ENCODE measurements at regions not wholly inside any gene's neighbourhood (a gene's known extent, or its start where the extent isn't known, plus 50 kb on each side); places are given as distances from the start of the nearest gene placed in this dataset.
"Not testable (repeated sequence)": the region's sequence is repeated elsewhere in the genome, so short reads cannot be mapped to it uniquely, and the experiment has no call there.

DNA sequence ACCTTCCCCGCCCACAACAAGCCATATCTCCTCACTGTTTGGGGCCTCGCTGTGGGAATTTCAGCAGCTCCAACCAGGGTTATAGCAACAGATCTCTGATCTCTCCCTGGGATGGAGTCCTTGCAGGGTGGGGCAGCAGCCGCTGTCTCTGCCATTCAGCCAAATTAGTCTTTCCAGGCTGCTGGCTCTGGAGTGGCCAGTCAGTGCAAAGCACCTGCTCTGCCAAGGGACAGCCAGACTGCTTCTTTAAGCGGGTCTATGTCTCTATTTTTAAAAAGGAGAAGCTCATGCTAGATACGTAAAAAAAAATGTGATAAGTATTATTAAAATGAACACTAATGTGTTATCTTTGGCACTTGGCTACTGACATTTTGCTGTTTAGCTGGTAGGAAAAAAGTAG, 380.2 kb downstream of the CDH10 start:
- TF ChIP-seq, protein P1, sequence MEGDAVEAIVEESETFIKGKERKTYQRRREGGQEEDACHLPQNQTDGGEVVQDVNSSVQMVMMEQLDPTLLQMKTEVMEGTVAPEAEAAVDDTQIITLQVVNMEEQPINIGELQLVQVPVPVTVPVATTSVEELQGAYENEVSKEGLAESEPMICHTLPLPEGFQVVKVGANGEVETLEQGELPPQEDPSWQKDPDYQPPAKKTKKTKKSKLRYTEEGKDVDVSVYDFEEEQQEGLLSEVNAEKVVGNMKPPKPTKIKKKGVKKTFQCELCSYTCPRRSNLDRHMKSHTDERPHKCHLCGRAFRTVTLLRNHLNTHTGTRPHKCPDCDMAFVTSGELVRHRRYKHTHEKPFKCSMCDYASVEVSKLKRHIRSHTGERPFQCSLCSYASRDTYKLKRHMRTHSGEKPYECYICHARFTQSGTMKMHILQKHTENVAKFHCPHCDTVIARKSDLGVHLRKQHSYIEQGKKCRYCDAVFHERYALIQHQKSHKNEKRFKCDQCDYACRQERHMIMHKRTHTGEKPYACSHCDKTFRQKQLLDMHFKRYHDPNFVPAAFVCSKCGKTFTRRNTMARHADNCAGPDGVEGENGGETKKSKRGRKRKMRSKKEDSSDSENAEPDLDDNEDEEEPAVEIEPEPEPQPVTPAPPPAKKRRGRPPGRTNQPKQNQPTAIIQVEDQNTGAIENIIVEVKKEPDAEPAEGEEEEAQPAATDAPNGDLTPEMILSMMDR (conservative IDR thresholded peaks at IDR 0.05; ENCODE audit: low read depth, low read length): no peak
- no peak for DNase-seq (ENCODE audit: low read depth)
- H3K4me3 ChIP-seq (ENCODE audit: low read depth, low read length): no peak overlapping the region

DNA sequence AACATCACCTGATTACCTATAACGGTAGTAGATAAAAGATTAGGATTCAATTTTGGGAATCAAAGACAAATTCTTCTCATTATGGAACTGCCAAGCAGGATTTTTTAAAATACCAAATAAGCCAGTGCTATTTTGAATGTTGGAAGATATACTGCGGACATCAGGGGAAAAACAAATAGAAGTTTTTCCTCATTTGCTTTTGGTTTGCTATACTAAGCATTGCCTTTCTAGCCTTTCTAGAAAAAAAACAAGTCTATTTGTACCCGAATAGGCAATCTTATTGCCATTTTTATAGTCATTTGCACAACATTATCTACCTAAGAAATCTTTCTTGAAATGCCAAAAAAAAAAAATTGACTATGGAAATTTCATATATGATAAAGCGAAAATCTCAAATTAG, 379.5 kb downstream of the CDH10 start:
- H3K4me3 ChIP-seq (ENCODE audit: low read depth, low read length): no peak overlapping the region
- TF ChIP-seq, protein P1 (conservative IDR thresholded peaks at IDR 0.05; ENCODE audit: low read depth, low read length): no peak
- DNase-seq (ENCODE audit: low read depth): no peak

DNA sequence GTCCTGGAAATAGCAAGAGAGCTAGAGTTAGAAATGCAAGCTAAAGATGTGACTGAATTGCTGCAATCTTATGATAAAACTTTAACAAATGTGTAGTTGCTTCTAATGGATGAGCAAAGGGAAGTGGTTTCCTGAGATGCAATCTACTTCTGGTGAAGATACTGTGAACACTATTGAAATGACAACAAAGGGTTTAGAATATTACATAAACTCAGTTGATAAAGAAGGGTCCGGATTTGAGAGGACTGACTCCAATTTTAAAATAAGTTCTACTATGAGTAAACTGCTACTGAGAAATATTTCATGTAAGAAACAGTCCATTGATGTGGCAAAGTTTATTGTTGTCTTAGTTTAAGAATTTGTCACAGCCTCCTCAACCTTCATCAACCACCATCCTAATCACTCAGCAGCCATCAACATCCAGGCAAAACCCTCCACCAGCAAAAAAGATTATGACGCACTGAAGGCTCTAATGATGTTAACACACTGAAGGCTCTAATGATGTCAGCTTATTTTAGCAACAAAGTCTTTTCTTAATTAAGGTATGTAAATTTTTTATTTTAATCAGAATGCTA, 376.2 kb downstream of the CDH10 start:
- DNase-seq (ENCODE audit: low read depth): no peak
- TF ChIP-seq, protein P1 (conservative IDR thresholded peaks at IDR 0.05; ENCODE audit: low read depth, low read length): no peak
- no peak overlapping the region for H3K4me3 ChIP-seq (ENCODE audit: low read depth, low read length)

DNA sequence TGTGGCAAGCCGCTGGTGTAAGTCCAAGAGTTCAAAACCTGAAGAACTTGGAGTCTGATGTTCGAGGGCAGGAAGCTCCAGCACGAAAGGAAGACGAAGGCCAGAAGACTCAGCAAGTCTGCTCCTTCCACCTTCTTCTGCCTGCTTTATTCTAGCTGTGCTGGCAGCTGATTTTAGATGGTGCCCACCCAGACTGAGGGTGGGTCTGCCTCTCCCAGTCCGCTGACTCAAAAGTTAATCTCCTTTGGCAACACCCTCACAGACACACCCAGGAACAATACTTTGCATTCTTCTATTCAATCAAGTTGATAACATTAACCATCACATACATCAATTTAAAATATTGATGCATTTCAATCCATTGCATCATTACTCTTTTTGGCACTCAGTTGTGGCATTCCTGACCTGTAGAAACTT, 373.1 kb downstream of the CDH10 start:
- not testable (repeated sequence) for H3K4me3 ChIP-seq (ENCODE audit: low read depth, low read length); DNase-seq (ENCODE audit: low read depth)

DNA sequence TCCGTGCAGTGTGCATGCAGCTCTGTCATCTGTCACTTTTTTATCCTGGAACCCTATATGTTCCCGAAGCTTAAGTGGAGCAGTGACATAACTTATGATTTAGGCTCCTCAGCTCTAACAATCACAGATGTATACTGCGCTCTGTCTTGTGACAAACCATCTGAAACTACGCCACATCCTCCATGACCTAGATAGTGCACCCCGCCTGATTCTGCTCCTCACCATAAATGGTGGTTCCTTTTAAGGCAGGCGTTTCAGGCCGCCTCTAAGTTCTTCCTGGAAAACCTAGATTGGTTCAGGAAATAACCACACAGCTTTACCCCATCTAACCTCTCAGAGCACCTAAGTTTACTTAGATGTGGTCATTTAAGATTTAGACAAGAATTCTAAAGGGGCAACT, 372.0 kb downstream of the CDH10 start:
- DNase-seq (ENCODE audit: low read depth): no peak
- TF ChIP-seq, protein P1 (conservative IDR thresholded peaks at IDR 0.05; ENCODE audit: low read depth, low read length): no peak
- no peak overlapping the region for H3K4me3 ChIP-seq (ENCODE audit: low read depth, low read length)

DNA sequence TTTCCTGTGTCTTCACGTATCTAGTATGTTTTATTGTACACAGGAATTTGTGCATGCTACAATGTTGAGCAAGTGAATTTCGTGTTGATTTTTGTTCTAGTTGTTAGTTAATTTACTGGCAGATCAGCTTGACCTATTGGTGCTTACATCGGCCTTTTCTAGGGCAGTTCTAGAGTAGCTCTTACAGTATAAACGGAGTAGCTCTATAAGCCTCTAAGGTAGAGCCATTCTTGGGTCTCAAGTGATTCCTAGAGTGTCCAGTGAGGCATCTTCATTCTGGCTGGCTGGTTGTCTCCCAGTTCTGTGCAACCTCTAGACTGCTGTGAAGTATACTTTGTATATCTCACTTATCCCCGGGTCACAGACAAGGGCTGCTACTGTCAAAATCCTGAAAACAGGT, 364.6 kb downstream of the CDH10 start:
- H3K4me3 ChIP-seq (ENCODE audit: low read depth, low read length): no peak overlapping the region
- no peak for DNase-seq (ENCODE audit: low read depth)
- TF ChIP-seq, protein P1 (conservative IDR thresholded peaks at IDR 0.05; ENCODE audit: low read depth, low read length): no peak

DNA sequence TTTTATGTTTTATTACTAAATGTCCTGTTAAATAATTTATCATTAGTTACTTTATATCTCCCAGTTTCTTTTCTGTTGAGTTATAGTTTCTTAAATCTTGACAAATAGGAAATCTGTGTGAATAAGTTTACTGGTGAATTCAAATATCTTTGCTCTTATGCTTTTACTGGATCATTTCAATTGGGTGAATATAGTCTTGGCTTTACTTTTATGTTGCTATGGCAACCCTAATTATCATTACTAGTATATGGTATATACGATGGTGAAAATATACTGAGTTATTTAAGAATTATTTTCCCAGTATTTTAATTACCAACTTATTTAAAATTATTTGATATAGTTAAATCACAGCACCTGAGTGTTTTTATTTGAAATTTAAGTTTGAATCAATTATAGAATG, 363.0 kb downstream of the CDH10 start:
- no peak for DNase-seq (ENCODE audit: low read depth)
- no peak overlapping the region for H3K4me3 ChIP-seq (ENCODE audit: low read depth, low read length)
- TF ChIP-seq, protein P1 (conservative IDR thresholded peaks at IDR 0.05; ENCODE audit: low read depth, low read length): no peak

Data from epithelial cell of proximal tubule (primary cell).